ENCODE measurements at regions not wholly inside any gene's neighbourhood (a gene's known extent, or its start where the extent isn't known, plus 50 kb on each side); places are given as distances from the start of the nearest gene placed in this dataset.

GRCh38 chr18:28712796-28713425 is 536.0 kb upstream of the CDH2 start:
- no peak for DNase-seq (ENCODE audit: low spot score)

- DNase-seq (ENCODE audit: low spot score) = no peak
Observed at GRCh38 chr18:28712172-28712571, 535.2 kb upstream of the CDH2 start.

- DNase-seq (ENCODE audit: low spot score) = no peak
Observed at GRCh38 chr18:28711096-28711495, 534.2 kb upstream of the CDH2 start.

DNA sequence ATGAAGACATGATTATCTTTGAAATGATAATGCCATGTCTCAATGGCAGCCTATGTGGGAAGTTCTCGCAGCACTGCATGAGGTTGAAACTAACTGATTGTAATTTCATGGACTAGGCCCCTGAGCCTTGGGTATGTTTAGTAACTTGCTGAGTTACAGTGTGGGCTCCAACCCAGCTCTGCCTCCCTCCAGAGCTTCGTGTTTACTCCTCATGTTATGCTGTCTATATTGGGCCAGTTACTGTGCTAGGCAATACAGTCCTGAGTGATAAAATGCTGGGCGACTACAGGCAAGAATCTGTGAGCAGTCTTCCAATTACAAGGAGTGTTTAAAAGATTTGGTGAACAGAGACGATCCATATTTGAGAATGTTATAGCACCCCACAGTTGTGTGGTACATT is 530.1 kb upstream of the CDH2 start:
- no peak for DNase-seq (ENCODE audit: low spot score)

DNA sequence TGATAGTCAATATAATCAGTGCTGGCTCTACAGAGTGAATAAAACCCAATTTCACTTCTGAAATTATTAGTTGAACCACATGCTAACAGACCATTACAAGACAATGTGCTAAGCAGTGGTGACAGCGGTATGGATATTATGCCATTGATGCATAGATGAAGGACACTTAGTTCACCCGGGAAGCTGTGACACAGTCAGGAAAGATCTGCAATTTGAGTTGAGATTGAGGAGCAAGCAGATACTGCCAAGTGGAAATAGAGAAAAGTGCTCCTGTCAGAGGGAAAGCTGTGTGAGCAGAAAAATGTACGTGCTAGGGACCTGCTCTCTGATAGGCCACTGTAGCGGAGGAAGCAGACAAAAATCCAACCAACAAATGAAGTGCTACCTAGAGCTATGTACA is 529.5 kb upstream of the CDH2 start:
- no peak for DNase-seq (ENCODE audit: low spot score)

GRCh38 chr18:28705482-28705881 is 528.6 kb upstream of the CDH2 start:
- no peak for DNase-seq (ENCODE audit: low spot score)

DNA sequence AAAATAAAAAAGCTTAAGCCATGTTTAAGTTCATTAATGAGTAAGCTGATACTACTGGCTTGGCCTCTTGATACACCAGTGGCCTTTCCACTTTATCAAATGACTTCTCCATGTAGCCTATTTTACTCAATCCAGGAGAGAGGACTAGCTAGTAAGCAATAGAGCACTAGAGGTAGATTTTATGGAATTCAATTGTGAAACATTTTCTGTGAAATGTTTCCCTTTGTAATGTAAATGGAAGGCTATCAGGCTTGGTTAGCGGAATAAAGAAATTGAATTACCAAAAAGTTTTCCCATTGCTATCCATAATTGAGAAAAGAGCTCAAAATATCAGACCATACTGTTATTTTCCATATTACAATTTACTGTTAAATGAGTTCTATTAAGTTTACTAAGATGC is 515.4 kb upstream of the CDH2 start:
- no peak for DNase-seq (ENCODE audit: low spot score)

DNA sequence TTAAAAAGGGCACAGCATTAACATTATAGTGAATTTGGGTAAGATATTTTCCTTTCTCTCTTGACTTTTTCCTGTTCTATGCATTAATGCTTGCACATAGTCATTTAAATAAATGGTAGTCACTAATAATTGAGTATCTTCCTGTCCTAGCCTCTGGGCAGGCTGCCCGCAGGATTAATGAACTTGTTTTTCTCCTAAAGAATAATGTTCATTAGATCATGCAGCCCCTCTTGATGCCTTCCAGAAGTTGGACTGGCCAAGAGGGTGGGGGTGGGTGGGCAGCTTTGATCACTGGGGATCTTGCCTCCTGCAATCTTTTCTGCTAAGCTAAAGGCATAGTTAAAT is 514.5 kb upstream of the CDH2 start:
- DNase-seq (ENCODE audit: low spot score) = no peak

DNA sequence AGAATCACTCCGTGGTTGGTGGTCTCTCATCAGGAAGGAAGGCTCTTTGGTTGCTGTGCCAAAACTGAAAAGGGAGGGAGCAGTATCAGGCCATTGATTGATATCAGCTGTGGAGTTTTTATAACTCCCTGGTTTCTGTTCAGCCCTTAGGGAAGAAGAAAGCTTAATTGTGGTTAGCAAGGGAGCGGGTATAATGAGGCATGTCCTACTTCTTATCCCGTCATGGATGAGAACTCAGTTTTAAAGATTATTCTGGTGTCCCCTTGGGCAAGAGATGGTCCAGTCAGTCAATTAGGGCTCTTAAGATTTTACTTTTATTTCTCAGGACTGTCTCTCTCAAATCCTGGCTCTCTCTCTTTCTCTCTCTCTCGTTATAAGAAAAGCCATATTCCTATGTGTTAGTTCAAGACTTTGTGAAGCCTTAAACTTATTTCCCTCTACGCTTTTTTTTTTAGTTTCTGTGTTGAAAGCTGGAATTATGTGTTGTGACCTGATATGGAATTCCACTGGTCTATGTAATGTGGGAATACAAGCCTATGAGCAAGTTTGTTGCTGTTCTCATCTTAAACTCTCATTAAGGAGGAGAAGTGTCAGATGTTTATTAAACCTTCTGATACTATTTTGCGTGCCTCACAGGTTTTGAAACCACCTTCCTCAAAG is 514.0 kb upstream of the CDH2 start:
- no peak for DNase-seq (ENCODE audit: low spot score)

- DNase-seq (ENCODE audit: low spot score) = no peak
Observed at GRCh38 chr18:28690100-28690499, 513.2 kb upstream of the CDH2 start.

- no peak for DNase-seq (ENCODE audit: low spot score)
Observed at GRCh38 chr18:28689588-28689987, 512.7 kb upstream of the CDH2 start.

DNA sequence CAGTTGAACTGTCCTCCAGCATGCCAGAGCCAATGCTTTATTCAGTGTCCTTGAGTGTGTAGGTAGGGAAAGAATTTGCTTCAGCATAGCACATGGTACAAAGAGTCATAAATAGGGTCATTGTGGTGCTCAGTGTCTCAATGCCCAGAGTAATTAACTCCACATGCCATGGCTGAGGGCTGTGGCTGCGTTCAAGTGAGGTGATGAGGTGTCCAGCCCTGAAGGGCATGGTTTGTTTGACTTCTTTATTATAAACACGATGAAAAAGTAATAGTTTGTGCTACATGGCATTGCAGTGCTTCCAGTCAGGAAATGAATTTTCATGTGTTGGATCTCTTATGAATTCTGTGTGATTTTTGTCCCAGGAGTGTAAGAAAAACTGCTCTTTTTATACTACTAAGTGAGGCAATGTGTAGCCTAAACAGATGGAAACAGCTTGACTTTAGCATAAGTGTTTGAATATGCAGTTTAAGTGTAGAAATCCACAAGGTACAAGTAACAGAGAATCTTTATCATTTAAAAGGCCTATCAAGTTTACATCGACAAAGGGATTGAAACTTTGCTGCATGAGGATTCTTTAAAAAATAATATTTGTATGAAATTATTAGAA is 507.9 kb upstream of the CDH2 start:
- DNase-seq (ENCODE audit: low spot score) = no peak

- no peak for DNase-seq (ENCODE audit: low spot score)
Observed at GRCh38 chr18:28682912-28683311, 506.0 kb upstream of the CDH2 start.

DNA sequence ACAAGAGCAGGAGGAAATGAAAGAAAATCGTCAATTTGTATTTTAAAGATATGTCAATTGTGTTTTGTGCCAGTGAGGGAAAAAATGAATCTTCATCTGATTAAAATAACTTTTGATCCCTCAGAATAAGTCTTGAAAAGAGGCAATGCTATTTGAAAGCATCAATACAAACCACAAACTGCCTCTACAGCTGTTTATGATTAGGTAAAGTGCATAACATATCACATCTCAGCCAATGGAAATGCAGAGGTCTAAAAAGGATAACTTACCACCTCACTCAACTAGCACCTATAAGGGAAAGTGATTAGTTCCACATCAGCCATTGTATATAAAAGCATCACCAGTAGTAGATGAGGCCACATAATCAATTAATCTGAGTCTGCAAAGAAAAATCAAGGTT is 492.2 kb upstream of the CDH2 start:
- no peak for DNase-seq (ENCODE audit: low spot score)

DNA sequence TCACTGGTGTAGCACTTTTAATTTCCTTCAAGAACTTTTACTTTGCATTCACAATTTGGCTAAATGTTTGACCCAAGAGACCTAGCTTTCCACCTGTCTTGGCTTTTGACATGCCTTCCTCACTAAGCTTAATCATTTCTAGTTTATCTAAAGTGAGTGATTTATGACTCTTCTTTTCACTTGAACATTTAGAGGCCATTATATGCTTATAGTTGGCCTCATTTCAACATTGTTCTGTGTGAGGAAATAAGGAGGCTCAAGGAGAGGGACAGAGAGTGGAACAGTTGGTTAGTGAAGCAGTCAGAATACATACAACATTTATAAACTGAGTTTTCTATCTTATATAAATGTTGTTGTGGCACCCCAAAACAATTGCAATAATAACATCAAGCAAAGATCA is 489.3 kb upstream of the CDH2 start:
- DNase-seq (ENCODE audit: low spot score) = no peak

DNA sequence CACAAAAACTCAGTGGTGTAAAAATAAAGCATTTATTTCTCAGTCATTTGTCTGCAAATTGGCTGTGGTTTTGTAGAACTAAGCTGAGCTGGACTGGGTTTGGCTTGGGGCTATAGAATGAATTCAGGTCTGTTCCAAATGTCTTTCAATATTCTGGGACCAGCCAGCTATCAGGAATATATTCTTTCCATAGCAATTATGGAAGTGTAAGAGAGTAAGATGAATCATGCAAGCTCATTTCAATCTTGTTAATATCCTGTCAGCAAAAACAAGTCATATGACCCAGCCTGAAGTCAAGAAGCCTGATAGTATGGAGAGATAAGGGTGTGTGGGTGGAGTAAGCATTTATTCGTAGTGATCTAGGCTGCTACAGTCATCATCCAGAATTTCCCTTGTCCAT is 481.0 kb upstream of the CDH2 start:
- DNase-seq (ENCODE audit: low spot score) = no peak

DNA sequence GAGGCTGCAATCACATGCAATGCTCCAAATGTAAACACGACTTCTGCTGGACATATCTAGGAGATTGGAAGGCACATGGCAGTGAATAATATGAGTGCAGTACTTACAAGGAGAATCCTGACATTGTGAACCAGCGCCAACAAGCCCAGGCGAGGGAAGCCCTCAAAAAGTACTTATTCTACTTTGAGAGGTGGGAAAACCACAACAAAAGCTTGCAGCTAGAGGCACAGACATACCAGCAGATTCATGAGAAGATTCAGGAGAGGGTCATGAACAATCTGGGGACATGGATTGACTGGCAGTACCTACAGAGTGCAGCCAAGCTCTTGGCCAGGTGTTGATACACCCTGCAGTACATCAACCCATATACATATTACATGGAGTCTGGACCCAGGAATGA is 475.7 kb upstream of the CDH2 start:
- DNase-seq (ENCODE audit: low spot score) = no peak

DNA sequence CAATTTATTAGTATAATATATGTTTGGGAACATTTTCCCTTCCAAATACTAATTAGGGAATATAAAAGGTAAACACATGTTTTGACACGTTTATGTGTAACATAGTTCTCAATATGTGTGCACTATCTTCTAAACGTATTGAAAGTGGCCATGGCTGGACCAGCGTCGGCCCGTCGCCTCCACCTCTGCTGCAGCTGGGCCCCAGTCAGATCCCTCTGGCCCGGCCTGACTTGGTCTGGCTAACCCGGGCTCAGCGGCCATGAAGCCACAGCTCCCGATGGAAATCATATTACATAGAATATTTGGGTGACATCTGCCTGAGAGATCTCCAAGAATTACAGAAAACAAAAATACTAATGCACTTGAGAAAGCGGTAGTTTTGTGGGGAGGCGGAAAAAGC is 474.4 kb upstream of the CDH2 start:
- no peak for DNase-seq (ENCODE audit: low spot score)

- DNase-seq (ENCODE audit: low spot score) = no peak
Observed at GRCh38 chr18:28650860-28651259, 473.9 kb upstream of the CDH2 start.

DNA sequence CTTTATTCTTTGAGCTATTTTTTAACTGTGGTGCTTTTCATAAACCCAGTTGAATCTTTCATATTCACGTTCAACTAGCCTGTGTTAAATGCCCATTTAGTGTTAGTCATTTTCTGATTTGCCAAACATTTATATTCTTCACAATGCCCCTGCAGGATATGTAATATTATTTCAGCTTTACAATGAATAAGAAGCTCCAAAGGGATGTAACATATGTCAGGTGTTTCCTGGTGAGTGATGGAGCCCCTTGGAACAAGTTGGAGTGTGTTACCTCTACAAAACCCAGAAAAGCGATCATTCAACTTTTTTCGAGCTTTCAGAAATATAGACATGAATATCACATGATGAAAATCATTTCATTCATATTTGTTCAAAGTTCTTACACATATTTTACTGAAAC is 471.0 kb upstream of the CDH2 start:
- no peak for DNase-seq (ENCODE audit: low spot score)

DNA sequence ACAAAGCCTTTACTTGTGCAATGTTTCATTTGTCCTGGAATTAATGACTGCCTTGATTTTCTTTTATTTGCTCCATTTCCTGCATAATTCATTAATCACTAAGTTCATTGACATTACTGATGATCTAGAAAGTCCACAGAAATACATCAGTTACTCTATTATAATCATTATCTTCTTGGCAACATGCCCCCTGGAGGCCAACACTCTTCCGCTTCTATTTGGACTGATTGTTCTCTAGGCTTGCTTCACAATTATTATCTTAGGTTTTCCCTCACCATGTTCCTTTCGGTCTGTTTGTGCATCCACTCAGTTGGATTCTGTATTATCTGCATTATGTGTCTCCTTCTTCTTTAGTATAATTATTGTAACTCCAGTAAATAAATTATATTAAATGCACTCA is 461.0 kb upstream of the CDH2 start:
- DNase-seq (ENCODE audit: low spot score) = no peak

DNA sequence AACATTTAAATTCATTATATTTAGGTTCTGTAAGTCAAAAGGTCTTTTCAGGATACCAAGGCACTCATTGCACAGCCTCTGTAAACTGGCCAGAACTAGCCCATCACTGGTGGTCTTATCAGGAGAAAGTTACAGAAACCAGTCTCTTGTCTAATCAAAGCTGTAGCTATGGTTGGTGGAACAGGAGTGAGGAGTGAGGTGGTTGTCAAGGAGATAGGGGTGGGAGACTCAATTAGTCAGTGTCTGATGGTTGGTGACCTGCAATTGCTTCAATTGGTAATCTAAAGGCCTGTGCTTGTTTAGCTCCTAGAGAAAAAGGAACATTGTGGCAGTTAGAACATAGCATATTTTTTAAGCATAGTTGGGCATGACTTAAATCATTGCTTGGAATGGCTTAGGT is 458.6 kb upstream of the CDH2 start:
- DNase-seq (ENCODE audit: low spot score) = no peak

GRCh38 chr18:28626756-28627155 is 449.8 kb upstream of the CDH2 start:
- no peak for DNase-seq (ENCODE audit: low spot score)

GRCh38 chr18:28607991-28608390 is 431.1 kb upstream of the CDH2 start:
- DNase-seq (ENCODE audit: low spot score) = no peak
